Glutamatergic neuron (in vitro differentiated cells): ENCODE measurements at regions not wholly inside any gene's neighbourhood (a gene's known extent, or its start where the extent isn't known, plus 50 kb on each side); places are given as distances from the start of the nearest gene placed in this dataset.

ENCODE experiments used
- DNase-seq: peaks from one replicate; pipeline ENCODE4 v3.0.0; 2022
- H3K27ac Mint-ChIP-seq: one replicate; pipeline ENCODE4 v1.8.0; 2020; ENCODE audit warnings: mild to moderate bottlenecking, mixed read lengths, inconsistent platforms; ENCODE audit not compliant: unreplicated experiment
- H3K27me3 Mint-ChIP-seq: one replicate; pipeline ENCODE4 v1.8.0; 2020; ENCODE audit warnings: mild to moderate bottlenecking, moderate library complexity, mixed read lengths, inconsistent platforms; ENCODE audit not compliant: unreplicated experiment
- H3K36me3 Mint-ChIP-seq: one replicate; pipeline ENCODE4 v1.8.0; 2020; ENCODE audit warnings: mild to moderate bottlenecking, mixed read lengths, inconsistent platforms; ENCODE audit not compliant: unreplicated experiment
- H3K4me1 Mint-ChIP-seq: one replicate; pipeline ENCODE4 v1.8.0; 2020; ENCODE audit warnings: mild to moderate bottlenecking, low read depth, mixed read lengths, inconsistent platforms; ENCODE audit not compliant: unreplicated experiment
- H3K4me3 Mint-ChIP-seq: one replicate; pipeline ENCODE4 v1.8.0; 2020; ENCODE audit warnings: mild to moderate bottlenecking, mixed read lengths, inconsistent platforms; ENCODE audit not compliant: unreplicated experiment
- H3K9me3 Mint-ChIP-seq: one replicate; pipeline ENCODE4 v1.8.0; 2020; ENCODE audit warnings: mild to moderate bottlenecking, moderate library complexity, mixed read lengths, inconsistent platforms; ENCODE audit not compliant: unreplicated experiment
- TF ChIP-seq, protein P1 (sequence below): fragments of 200-600 bp; sonication (generic); IDR thresholded peaks from one replicate; pipeline ENCODE4 v1.5.0; 2021; ENCODE audit not compliant: partially characterized antibody, unreplicated experiment

DNA sequence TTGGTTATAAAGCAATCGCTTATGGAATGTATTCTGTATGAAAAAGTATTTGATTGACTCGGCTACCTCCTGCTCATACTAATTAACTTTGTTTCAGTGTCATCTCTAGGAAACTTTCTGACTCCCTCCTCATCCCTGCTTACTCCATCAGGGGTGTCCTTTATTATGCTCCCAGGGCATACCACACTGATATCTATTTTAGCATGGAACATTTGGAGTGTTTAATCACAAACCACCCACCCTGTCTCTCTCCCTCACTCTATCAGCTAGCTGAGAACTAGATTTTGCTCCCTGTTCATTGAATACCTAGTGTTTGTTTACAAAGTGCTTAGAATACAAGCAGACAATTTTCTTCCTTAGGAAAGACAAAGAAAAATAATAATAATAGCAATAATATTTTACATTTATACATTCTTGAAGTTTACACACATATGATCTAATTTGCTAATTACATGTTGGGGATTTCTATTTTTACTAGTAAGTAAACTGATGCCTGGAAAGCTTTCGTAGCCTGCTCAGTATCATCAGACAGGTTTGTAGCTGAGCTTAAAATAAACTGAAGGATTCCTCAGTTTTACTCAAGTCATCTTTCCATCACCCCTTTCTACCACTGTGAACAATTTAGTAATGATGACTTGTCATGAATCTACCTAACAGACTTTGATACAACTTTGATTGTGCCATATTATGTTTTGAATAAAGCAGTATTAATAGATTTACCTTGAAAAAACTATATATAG, 811.4 kb upstream of the HS3ST1 start:
- Mint-ChIP-seq H3K4me1 (peaks cover 2% of the 10 kb centered on the region), H3K9me3 (peaks cover 3% of the 10 kb centered on the region), H3K4me3 (no peak overlapping the region), H3K27ac (no peak overlapping the region), H3K36me3 (no peaks in the 10 kb centered on the region), H3K27me3 (peaks cover 2% of the 10 kb centered on the region)
- no peak for DNase-seq
- TF ChIP-seq, protein P1, sequence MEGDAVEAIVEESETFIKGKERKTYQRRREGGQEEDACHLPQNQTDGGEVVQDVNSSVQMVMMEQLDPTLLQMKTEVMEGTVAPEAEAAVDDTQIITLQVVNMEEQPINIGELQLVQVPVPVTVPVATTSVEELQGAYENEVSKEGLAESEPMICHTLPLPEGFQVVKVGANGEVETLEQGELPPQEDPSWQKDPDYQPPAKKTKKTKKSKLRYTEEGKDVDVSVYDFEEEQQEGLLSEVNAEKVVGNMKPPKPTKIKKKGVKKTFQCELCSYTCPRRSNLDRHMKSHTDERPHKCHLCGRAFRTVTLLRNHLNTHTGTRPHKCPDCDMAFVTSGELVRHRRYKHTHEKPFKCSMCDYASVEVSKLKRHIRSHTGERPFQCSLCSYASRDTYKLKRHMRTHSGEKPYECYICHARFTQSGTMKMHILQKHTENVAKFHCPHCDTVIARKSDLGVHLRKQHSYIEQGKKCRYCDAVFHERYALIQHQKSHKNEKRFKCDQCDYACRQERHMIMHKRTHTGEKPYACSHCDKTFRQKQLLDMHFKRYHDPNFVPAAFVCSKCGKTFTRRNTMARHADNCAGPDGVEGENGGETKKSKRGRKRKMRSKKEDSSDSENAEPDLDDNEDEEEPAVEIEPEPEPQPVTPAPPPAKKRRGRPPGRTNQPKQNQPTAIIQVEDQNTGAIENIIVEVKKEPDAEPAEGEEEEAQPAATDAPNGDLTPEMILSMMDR: no peak

DNA sequence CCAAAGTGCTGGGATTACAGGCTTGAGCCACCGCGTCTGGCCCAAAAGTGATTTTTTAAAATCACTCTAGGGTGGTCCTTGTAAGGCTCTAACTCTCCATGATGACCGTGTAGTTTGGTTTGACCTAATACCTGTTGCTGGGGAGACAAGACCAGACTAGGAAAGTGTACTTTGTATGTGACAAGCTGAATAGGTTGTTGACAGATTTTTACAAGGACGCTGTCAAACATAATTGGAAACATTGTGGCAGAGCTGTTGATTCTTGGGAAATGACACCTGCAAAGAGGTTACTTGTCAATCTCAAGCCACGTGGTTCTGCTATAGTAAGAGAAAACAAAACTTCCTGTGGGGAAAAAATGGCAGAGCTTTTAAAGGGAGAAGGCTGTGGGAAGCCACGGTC, 802.4 kb upstream of the HS3ST1 start:
- Mint-ChIP-seq H3K4me1 (no peaks in the 10 kb centered on the region), H3K27ac (no peak overlapping the region), H3K27me3 (no peaks in the 10 kb centered on the region), H3K36me3 (no peaks in the 10 kb centered on the region), H3K4me3 (no peak overlapping the region), H3K9me3 (no peaks in the 10 kb centered on the region)
- TF ChIP-seq, protein P1: no peak
- no peak for DNase-seq

DNA sequence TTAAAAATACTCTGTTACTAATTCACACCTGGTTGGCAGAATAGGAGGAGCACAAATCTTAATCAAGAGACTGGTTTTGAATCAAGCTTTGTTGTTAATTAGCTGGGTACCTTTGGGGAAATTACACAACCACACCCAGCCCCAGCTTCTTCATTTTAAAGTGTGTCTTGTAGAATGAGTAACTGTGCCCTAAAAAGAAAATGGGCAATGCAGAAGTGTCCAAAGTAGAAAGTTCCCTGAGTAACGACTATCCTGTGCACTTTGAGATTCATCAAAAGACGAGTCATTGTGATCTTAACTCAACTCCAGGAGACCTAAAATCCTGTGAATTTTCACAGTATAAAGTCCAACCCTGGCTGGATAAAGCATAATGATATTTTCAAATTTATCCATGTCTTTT, 792.3 kb upstream of the HS3ST1 start:
- H3K36me3 Mint-ChIP-seq: no peaks in the 10 kb centered on the region
- no peaks in the 10 kb centered on the region for H3K4me1 Mint-ChIP-seq
- H3K4me3 Mint-ChIP-seq: no peak overlapping the region
- TF ChIP-seq, protein P1: no peak
- no peak for DNase-seq
- H3K27me3 Mint-ChIP-seq: no peaks in the 10 kb centered on the region
- no peaks in the 10 kb centered on the region for H3K9me3 Mint-ChIP-seq
- H3K27ac Mint-ChIP-seq: no peak overlapping the region

DNA sequence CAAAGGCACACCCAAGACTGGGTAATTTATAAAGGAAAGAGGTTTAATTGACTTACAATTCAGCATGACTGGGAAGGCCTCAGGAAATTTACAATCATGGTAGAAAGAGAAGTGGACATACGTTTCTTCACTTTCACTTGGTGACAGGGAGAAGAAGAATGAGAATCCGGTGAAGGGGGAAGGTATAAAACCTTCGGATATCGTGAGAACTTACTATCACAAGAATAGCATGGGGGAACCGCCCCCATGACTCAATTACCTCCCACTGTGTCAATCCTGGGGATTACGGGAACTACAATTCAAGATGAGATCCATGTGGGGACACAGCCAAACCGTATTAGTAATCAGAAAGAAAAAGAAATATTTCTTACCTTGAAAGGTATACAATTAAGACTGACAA, 782.9 kb upstream of the HS3ST1 start:
- TF ChIP-seq, protein P1: no peak
- no peaks in the 10 kb centered on the region for H3K36me3 Mint-ChIP-seq
- no peak overlapping the region for H3K27ac Mint-ChIP-seq
- no peak overlapping the region for H3K4me3 Mint-ChIP-seq
- no peaks in the 10 kb centered on the region for H3K9me3 Mint-ChIP-seq
- H3K4me1 Mint-ChIP-seq: no peaks in the 10 kb centered on the region
- no peaks in the 10 kb centered on the region for H3K27me3 Mint-ChIP-seq
- DNase-seq: no peak

DNA sequence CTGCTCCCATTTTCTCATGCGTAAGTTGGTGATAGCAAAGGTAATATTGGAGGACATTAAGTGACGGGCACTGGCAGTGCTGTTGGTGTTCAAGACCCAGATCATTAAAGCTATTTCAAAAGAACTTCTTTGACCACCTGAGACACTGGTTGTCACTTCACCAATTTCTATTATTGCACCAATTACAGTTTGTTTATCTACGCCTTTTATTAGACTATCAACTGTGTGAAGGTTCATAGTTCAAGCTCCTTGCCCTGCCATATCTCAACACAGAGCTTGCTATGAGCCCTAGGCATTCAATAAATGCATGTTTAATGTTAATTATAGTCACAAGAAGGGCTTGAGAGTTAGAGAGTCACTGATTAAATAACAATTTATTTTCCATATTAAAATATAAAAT, 778.7 kb upstream of the HS3ST1 start:
- TF ChIP-seq, protein P1: no peak
- DNase-seq: no peak
- no peak overlapping the region for H3K4me3 Mint-ChIP-seq
- H3K4me1 Mint-ChIP-seq: no peaks in the 10 kb centered on the region
- no peak overlapping the region for H3K27ac Mint-ChIP-seq
- no peaks in the 10 kb centered on the region for H3K27me3 Mint-ChIP-seq
- H3K36me3 Mint-ChIP-seq: no peaks in the 10 kb centered on the region
- H3K9me3 Mint-ChIP-seq: no peaks in the 10 kb centered on the region
